ENCODE measurements at regions not wholly inside any gene's neighbourhood (a gene's known extent, or its start where the extent isn't known, plus 50 kb on each side); places are given as distances from the start of the nearest gene placed in this dataset.
"Not testable (repeated sequence)": the region's sequence is repeated elsewhere in the genome, so short reads cannot be mapped to it uniquely, and the experiment has no call there.

DNA sequence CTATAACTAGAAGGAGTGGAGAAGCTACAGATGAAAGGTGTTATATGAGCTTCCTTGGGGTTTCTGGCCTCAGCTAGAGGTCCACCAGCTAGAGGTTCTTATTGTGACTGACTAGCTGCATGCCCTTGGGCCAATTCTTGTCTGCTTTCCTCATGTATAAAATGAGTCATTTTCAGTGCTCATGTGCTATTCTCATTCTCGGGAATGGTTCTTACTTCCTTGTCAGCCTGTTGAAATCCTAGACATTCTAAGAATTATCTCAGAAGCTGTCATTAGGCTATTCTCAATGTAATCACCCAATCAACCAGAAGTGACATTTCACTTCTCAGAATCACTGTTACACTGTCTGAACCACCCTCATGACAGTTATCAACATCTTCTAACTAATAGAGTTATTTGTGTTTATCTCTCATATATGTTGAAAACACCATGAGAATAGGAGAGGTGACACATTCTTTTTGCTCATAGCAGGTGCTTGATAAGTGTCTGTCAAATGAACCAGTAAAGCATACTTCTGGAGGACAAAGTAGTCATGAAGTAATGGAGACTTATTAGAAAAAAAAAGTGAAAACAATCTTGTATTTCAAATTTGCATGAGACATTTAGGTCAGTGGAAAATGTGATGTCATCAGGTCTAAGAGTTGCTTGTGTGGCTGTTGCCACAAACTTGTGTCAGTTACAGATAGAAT, 122.8 kb upstream of the IVNS1ABP start:
- DNase-seq, result no peak

DNA sequence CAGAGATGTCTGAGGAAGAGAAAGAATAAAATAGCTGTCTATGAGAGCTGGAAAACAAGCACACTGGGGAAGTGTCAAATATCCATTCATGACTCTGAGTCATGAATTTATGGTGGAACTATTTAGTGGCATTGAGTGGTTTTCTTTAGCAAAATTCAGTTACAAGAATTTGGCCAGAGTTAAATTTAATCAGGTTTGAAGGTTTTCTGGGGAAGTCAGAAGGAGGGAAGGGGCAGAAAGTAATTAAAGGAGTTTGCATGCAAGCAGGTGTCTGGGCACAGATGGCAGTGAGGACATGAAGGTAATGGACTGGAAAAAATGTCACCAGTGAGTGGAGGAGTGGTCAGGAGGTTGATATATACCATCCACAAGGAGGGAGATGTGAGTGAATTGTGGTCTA, 121.9 kb upstream of the IVNS1ABP start:
- no peak for DNase-seq

GRCh38 chr1:185435696-185436379, 118.8 kb upstream of the IVNS1ABP start:
- no peak for DNase-seq

GRCh38 chr1:185434721-185435120, 117.7 kb upstream of the IVNS1ABP start:
- DNase-seq, result no peak

GRCh38 chr1:185433667-185434066, 116.6 kb upstream of the IVNS1ABP start:
- DNase-seq, result no peak

- DNase-seq, result no peak
Observed at GRCh38 chr1:185432948-185433347, 115.9 kb upstream of the IVNS1ABP start.

DNA sequence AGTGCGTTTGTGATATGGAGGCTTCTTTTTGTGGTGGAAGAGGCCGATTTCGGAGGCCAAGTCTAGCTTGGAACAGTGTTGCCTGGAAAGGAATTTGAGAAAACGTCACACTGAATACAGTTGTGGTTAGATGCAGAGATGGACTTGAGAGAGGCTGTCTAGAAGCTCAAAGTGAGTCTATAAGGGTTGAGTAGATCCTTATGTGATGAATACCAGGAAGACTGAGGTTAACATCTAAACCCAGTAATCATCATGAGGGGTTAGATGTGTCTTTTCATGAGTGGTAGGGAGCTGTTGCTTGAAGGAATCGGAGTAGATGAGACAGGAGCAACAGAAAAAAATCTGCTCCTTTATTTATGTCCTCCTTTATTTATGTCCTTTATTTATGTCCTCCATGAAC, 114.6 kb upstream of the IVNS1ABP start:
- no peak for DNase-seq

GRCh38 chr1:185429668-185430067, 112.6 kb upstream of the IVNS1ABP start:
- not testable (repeated sequence) for DNase-seq

- DNase-seq, result no peak
Observed at GRCh38 chr1:185427776-185428175, 110.7 kb upstream of the IVNS1ABP start.

DNA sequence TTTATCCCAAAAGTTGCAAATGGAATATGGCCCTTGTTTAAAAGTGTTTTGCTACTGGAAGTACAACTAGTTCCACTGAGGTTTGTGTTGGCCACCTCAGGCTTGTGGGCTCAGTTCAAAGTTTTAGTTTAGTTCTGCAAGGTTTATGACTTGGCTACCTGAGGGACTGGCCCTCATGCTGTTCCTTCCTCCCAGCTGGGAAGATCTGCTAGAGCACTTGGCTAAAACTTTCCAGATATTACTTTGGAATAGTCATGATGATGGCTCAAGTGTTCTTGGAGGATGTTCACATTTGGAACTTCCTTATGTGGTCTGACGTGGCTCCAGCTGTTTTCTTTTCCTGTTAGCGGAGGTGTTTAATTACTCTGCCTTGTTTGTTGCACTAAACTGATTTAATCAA, 110.2 kb upstream of the IVNS1ABP start:
- DNase-seq, result no peak

DNA sequence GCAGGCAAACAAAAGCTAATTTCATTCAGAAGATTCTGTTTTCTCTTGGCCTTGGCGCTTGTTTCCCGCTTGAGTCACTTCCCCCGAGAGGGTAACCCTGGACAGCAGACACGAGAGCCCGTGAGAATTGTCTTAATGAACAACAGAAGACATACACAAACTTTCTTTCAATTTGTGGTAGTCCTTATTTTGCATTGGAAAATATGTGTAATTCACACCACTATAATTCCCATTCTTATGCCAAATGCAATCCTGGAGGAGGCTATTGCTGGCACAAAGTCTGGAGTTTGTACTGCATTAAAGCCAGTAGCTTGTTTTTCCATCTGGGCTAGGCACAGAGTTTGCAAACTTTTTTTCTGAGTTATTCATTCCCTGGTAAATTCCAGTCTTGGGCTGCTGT, 109.8 kb upstream of the IVNS1ABP start:
- no peak for DNase-seq

DNA sequence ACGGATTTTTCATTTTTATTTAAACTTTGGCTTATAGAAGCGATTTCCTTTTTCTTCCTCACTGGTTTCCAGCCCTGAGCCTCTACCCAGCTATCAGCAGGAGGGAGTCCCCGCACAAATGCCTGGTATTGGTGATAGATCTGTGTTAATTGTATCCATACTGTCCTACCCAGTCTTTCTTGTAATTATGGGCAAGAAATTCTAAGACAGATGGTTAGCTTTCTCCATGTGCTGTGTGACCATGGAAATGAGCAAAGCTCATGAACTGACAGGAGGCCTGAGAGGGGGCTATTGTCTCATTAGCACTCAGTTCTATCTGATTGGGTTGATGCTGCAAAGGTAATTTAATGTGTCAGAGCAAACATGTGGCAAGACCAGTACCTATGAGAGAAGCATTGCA, 108.1 kb upstream of the IVNS1ABP start:
- no peak for DNase-seq

- DNase-seq, result no peak
Observed at GRCh38 chr1:185421485-185422107, 104.6 kb upstream of the IVNS1ABP start.

DNA sequence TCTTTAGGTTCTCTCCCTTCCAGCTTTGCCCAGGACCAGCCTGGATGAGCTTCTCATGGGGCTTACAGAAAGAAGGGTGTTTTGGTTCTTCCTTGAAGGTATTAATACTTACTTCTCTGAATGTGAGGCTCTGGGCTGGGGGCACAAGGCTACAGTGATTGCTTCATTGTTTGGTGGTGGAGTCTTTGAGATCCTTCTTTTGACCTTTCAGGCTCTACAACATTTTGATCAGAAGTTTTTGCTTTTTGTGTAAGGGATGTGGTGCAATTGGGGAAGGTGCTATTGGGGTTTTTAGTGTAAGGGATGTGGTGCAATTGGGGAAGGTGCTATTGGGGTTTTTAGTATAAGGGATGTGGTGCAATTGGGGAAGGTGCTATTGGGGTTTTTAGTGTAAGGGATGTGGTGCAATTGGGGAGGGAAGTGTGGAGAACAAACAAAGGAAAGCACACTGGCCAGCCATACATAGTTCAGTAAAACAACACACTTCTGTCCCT, 103.6 kb upstream of the IVNS1ABP start:
- no peak for DNase-seq

DNA sequence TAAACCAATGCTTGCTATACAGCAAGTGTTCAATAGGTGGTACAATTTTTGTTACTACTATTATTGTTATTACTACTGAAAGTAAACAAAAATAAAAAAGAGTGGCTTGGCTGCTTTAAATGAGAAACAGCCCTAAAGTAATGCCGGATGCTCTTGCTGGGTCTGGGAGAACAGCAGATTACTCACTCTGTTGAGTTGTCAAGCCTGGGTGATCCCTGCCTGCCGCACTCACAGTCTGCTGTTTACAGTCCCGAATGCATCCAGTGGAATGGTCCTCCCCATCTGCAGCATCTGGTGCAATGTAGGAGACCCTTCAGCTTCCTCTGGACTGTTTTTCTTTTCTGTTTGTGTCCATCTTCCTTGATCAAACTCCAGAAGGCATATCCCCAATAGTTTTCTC, 102.7 kb upstream of the IVNS1ABP start:
- DNase-seq, result no peak

- no peak for DNase-seq
Observed at GRCh38 chr1:185418472-185418871, 101.4 kb upstream of the IVNS1ABP start.

DNA sequence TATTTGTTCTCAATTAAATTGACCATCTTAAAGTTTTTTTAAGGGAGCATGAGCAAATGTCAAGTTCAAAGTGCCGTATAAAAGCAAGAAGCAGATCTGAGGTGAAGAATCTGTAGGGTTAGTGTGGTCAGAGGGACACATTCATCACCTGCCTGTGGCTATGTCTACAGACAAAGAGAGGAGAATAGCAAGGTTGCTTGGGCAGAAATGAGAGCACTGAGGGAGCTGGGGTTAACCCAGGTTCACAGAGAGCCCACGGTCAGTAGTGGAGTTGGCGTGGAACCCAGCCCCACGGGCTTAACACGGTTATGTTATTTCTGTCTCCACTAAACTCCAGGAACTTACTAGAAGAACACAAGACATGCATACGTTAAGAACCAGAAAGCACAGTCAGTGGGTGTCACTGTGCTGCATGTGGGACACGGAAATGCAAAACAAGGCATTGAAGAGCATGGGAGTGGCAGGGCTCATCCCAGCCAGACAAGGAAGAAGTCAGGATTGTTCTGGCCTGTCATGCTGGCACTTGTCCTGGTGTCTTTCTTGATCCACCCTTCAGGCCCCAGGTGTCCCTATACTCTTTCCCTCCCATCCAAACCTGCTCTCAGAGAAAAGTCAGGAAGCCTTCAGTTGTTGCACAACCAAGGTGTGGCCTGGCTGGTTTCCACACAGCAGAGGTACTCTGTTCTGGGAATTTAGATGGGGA, 95.5 kb upstream of the IVNS1ABP start:
- DNase-seq, result no peak

GRCh38 chr1:185409763-185410528, 92.9 kb upstream of the IVNS1ABP start:
- DNase-seq, result no peak

- DNase-seq, result no peak
Observed at GRCh38 chr1:185409345-185409744, 92.3 kb upstream of the IVNS1ABP start.

DNA sequence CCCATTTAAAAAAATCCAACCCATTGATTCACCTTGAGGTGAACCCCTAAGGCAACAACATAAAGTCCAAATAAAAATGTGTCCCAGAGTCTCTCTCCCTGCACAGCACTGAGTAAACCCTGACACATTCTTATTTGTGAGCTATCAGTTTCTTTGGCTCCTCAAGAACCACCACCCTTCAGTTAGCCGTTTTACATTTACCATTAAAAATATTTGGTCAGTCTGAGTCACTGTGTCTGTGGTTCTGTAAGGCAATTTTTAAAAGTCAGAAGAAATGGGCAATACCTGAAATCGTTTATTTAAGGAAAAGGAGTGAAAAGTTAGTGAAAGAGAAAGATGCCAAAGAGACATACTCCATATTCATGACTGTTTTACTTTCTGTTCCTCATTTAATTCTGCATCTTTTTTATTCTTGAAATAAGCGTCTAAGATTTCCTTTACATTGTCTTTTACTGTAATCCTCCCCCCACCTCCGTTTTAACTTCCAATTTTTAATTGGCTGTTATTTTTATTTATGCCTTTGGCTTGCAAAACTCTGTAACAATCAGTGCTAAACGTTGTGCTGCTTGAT, 91.7 kb upstream of the IVNS1ABP start:
- no peak for DNase-seq

DNA sequence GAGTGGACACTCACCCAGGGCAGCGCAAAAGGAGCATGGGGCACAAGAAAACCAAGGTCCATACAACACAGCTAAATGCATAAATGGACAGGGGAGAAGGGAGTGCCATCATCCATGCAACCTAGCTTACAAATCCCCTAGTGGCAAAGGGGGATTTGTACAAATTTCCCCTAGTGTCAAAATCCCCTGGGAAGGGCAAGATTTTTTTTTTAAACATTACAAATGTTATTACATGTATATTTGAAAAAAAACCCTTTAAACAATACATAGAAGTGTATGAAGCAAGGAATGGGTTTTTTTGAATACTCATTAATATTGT, 89.6 kb upstream of the IVNS1ABP start:
- DNase-seq, result no peak
